ENCODE measurements at regions not wholly inside any gene's neighbourhood (a gene's known extent, or its start where the extent isn't known, plus 50 kb on each side); places are given as distances from the start of the nearest gene placed in this dataset.

GRCh38 chr13:85417807-85418206 is 381.4 kb downstream of the SLITRK6 start:
- TF ChIP-seq CTCF (conservative IDR thresholded peaks at IDR 0.05; ENCODE audit: low read length) (no peak), EZH2phosphoT487 (IDR thresholded peaks at IDR 0.05; ENCODE audit: borderline replicate concordance, low read depth, low read length) (no peak)
